ENCODE measurements at regions not wholly inside any gene's neighbourhood (a gene's known extent, or its start where the extent isn't known, plus 50 kb on each side); places are given as distances from the start of the nearest gene placed in this dataset.

- no peaks in the 10 kb centered on the region for H3K27me3 ChIP-seq
- no peaks in the 10 kb centered on the region for H3K9me3 ChIP-seq
- no peak overlapping the region for H3K27ac ChIP-seq
- H3K4me3 ChIP-seq = no peak overlapping the region
- no peak for DNase-seq
- TF ChIP-seq CTCF (IDR thresholded peaks at IDR 0.05) = no peak
- H3K4me1 ChIP-seq = no peaks in the 10 kb centered on the region
- intact Hi-C loops (cut with DNase I; ENCODE audit: low total_unique reads) = no loop called here
- H3K36me3 ChIP-seq = no peaks in the 10 kb centered on the region
These were observed 154.1 kb downstream of the ZNF664 start for GRCh38 chr12:124126950-124127655.

GRCh38 chr12:124129132-124129531 is 156.1 kb downstream of the ZNF664 start:
- Histone ChIP-seq H3K36me3 (no peaks in the 10 kb centered on the region), H3K27me3 (no peaks in the 10 kb centered on the region), H3K9me3 (no peaks in the 10 kb centered on the region), H3K4me3 (no peak overlapping the region), H3K27ac (no peak overlapping the region), H3K4me1 (no peaks in the 10 kb centered on the region)
- intact Hi-C loops (cut with DNase I; ENCODE audit: low total_unique reads) = no loop called here
- no peak for TF ChIP-seq CTCF (IDR thresholded peaks at IDR 0.05)
- no peak for DNase-seq

GRCh38 chr12:124130691-124131591 is 157.9 kb downstream of the ZNF664 start:
- H3K9me3 ChIP-seq = no peaks in the 10 kb centered on the region
- H3K4me3 ChIP-seq = no peak overlapping the region
- no peak for DNase-seq
- H3K27me3 ChIP-seq = no peaks in the 10 kb centered on the region
- H3K27ac ChIP-seq = no peak overlapping the region
- TF ChIP-seq CTCF (IDR thresholded peaks at IDR 0.05) = no peak
- intact Hi-C loops (cut with DNase I; ENCODE audit: low total_unique reads) = no loop called here
- no peaks in the 10 kb centered on the region for H3K4me1 ChIP-seq
- no peaks in the 10 kb centered on the region for H3K36me3 ChIP-seq

- Histone ChIP-seq H3K4me1 (no peaks in the 10 kb centered on the region), H3K27me3 (no peaks in the 10 kb centered on the region), H3K9me3 (no peaks in the 10 kb centered on the region), H3K4me3 (no peak overlapping the region), H3K27ac (no peak overlapping the region), H3K36me3 (no peaks in the 10 kb centered on the region)
- intact Hi-C loops (cut with DNase I; ENCODE audit: low total_unique reads) = no loop called here
- DNase-seq = no peak
- TF ChIP-seq CTCF (IDR thresholded peaks at IDR 0.05) = no peak
These were observed 158.6 kb downstream of the ZNF664 start for GRCh38 chr12:124131659-124132058.

GRCh38 chr12:124132530-124132929 is 159.5 kb downstream of the ZNF664 start:
- no peaks in the 10 kb centered on the region for H3K27me3 ChIP-seq
- intact Hi-C loops (cut with DNase I; ENCODE audit: low total_unique reads) = no loop called here
- TF ChIP-seq CTCF (IDR thresholded peaks at IDR 0.05) = no peak
- H3K4me3 ChIP-seq = no peak overlapping the region
- no peaks in the 10 kb centered on the region for H3K36me3 ChIP-seq
- no peak for DNase-seq
- peaks cover 0 to 8% (median 0%) of the 10 kb centered on the region in 3 donors for H3K9me3 ChIP-seq
- no peaks in the 10 kb centered on the region for H3K4me1 ChIP-seq
- H3K27ac ChIP-seq = no peak overlapping the region
